Mesendoderm (in vitro differentiated cells): ENCODE measurements at regions not wholly inside any gene's neighbourhood (a gene's known extent, or its start where the extent isn't known, plus 50 kb on each side); places are given as distances from the start of the nearest gene placed in this dataset.

Experiments used
- DNase-seq: peaks from one replicate; pipeline ENCODE4 v3.0.0; 2013
- H2AK5ac ChIP-seq: 2 replicates; pipeline ENCODE4 v1.6.1; 2013; ENCODE audit warnings: low read length, inconsistent platforms
- H2BK120ac ChIP-seq: 2 replicates; pipeline ENCODE4 v1.6.1; 2013; ENCODE audit warnings: low read depth, mild to moderate bottlenecking, low read length, moderate library complexity, mixed read lengths
- H2BK15ac ChIP-seq: replicated peaks from 2 replicates; pipeline ENCODE4 v1.6.1; 2013; ENCODE audit warnings: low read depth, mild to moderate bottlenecking, moderate library complexity
- H2BK5ac ChIP-seq: 2 replicates; pipeline ENCODE4 v1.6.1; 2013; ENCODE audit warnings: low read length, inconsistent platforms
- H3K18ac ChIP-seq: 2 replicates; pipeline ENCODE4 v1.6.1; 2013; ENCODE audit warnings: mild to moderate bottlenecking, low read length, mixed read lengths
- H3K23ac ChIP-seq: one replicate; pipeline ENCODE4 v1.6.1; 2013; ENCODE audit warnings: low read length
- H3K27ac ChIP-seq: 2 replicates; pipeline ENCODE4 v1.5.1; 2013; ENCODE audit warnings: low read depth, mild to moderate bottlenecking, inconsistent platforms, low read length, moderate library complexity
- H3K27me3 ChIP-seq: 2 replicates; pipeline ENCODE4 v1.6.1; 2013; ENCODE audit warnings: low read length, control low read depth, mild to moderate bottlenecking, inconsistent platforms; ENCODE audit not compliant: insufficient read depth, poor library complexity
- H3K36me3 ChIP-seq: 2 replicates; pipeline ENCODE4 v1.6.1; 2013; ENCODE audit warnings: low read length, inconsistent platforms; ENCODE audit not compliant: control insufficient read depth, insufficient read depth
- H3K4ac ChIP-seq: one replicate; pipeline ENCODE4 v1.6.1; 2013; ENCODE audit warnings: low read depth, mild to moderate bottlenecking, low read length, moderate library complexity
- H3K4me1 ChIP-seq: 2 replicates; pipeline ENCODE4 v1.6.1; 2013; ENCODE audit warnings: low read depth, low read length, inconsistent platforms; ENCODE audit not compliant: control insufficient read depth
- H3K4me2 ChIP-seq: 2 replicates; pipeline ENCODE4 v1.6.1; 2013; ENCODE audit warnings: low read length
- H3K4me3 ChIP-seq: 2 replicates; pipeline ENCODE4 v1.5.1; 2013; ENCODE audit warnings: mild to moderate bottlenecking, low read length
- H3K56ac ChIP-seq: one replicate; pipeline ENCODE4 v1.6.1; 2013; ENCODE audit warnings: low read length
- H3K79me1 ChIP-seq: 2 replicates; pipeline ENCODE4 v1.6.1; 2013; ENCODE audit warnings: low read length, inconsistent platforms
- H3K79me2 ChIP-seq: 2 replicates; pipeline ENCODE4 v1.6.1; 2013; ENCODE audit warnings: mild to moderate bottlenecking, low read length; ENCODE audit not compliant: control insufficient read depth, insufficient read depth
- H3K9ac ChIP-seq: 2 replicates; pipeline ENCODE4 v1.6.1; 2013; ENCODE audit warnings: low read length, inconsistent platforms
- H4K5ac ChIP-seq: one replicate; pipeline ENCODE4 v1.6.1; 2013; ENCODE audit warnings: low read length
- H4K8ac ChIP-seq: one replicate; pipeline ENCODE4 v1.6.1; 2013; ENCODE audit warnings: low read depth, mild to moderate bottlenecking, control low read depth, low read length, moderate library complexity
- WGBS: extraction: QIAGEN DNeasy Blood & Tissue Kit; methylation state at CpG from one replicate; pipeline ENCODE4 v1.1.7; 2013; ENCODE audit warnings: low lambda C conversion rate, missing lambda C conversion rate; ENCODE audit not compliant: insufficient coverage; ENCODE audit errors: extremely low coverage; 5-methylcytosine and 5-hydroxymethylcytosine counted together

DNA sequence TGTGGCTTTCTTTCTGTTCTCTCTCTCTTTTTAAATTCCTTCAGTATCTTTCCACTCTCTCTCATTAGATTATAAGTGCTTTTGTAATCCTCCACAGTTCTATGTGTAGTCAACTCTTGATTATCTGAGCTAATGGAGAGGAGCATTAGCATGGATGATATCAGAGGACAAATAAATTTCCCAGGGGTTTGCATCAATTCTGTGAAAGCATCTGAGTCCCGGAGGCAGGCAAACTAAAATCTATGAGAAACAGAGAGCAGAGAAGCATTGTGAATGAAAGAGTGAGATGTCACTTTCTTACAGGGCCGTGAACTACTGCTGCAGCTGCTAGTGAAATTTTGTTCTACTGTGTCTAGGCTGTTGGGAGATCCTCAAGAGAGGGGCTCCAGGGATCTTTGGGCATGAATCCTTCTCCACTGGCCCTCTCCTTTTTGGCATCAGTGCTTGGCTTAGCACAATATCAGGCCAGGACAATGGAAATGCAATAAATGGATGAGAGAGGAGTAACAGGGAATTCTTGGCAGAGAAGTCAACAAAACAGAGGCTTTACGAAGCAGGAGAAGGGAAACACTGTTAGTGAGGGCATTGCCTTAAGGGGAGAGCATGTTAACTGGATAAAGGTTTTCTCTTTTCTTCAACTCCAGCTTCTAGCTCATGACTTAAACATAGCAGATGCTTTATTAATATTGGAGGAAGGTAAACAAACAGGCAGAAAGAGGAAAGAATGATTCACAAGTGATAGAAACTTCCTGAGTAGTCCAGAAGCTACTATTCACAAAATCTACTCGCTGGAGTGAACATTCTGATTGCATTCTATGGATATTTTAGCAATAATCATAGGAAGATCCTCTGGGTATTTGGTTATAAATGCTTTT is 847.0 kb upstream of the MAP3K7 start:
- no peak overlapping the region for H4K5ac ChIP-seq
- no peak overlapping the region for H2BK15ac ChIP-seq
- no peaks in the 10 kb centered on the region for H3K27me3 ChIP-seq
- DNase-seq: no peak
- no peak overlapping the region for H3K4ac ChIP-seq
- H3K36me3 ChIP-seq: no peaks in the 10 kb centered on the region
- H2BK5ac ChIP-seq: no peak overlapping the region
- no peak overlapping the region for H3K27ac ChIP-seq
- no peak overlapping the region for H2BK120ac ChIP-seq
- no peak overlapping the region for H4K8ac ChIP-seq
- no peak overlapping the region for H3K56ac ChIP-seq
- no peaks in the 10 kb centered on the region for H3K79me1 ChIP-seq
- H3K4me1 ChIP-seq: no peaks in the 10 kb centered on the region
- H3K9ac ChIP-seq: no peak overlapping the region
- no peak overlapping the region for H3K23ac ChIP-seq
- H3K18ac ChIP-seq: no peak overlapping the region
- H2AK5ac ChIP-seq: no peak overlapping the region
- no peaks in the 10 kb centered on the region for H3K79me2 ChIP-seq
- no peak overlapping the region for H3K4me3 ChIP-seq
- H3K4me2 ChIP-seq: no peak overlapping the region
- WGBS: no CpG with 5 or more reads among the region's 4 CpGs

DNA sequence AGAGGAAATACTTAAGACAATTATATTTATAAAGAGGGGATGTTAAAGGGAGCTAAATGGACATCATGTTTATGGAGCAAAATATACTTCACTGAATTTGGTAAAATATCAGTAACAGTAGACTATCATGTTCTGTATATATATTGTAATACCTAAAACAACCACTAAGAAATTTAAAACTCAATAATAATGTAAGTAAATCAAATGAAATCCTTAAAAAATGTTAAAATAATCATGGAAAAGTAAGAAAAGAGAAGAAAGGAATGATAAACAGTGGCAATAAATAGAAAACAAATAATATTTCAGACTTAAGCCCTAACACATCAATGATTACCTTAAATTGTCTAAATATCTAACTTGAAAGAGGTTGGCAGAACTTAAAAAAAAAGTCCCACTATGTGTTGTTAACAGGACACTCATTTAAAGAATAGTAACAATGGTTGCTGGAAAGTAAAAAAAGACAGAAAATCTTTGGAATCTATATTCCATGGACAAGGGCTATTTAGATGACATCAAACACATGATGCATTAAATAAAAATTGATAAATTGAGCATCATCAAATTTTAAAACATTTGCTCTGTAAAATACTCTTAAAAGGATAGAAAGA is 842.2 kb upstream of the MAP3K7 start:
- H3K18ac ChIP-seq: no peak overlapping the region
- no peaks in the 10 kb centered on the region for H3K36me3 ChIP-seq
- no peak overlapping the region for H4K5ac ChIP-seq
- no peak for DNase-seq
- no peak overlapping the region for H3K4me2 ChIP-seq
- no peaks in the 10 kb centered on the region for H3K27me3 ChIP-seq
- no peak overlapping the region for H3K9ac ChIP-seq
- H2BK120ac ChIP-seq: no peak overlapping the region
- no peak overlapping the region for H2AK5ac ChIP-seq
- no peaks in the 10 kb centered on the region for H3K79me1 ChIP-seq
- H3K23ac ChIP-seq: no peak overlapping the region
- H3K27ac ChIP-seq: no peak overlapping the region
- no peak overlapping the region for H4K8ac ChIP-seq
- H3K4me3 ChIP-seq: no peak overlapping the region
- H3K4me1 ChIP-seq: no peaks in the 10 kb centered on the region
- no peak overlapping the region for H2BK5ac ChIP-seq
- no peak overlapping the region for H3K56ac ChIP-seq
- H2BK15ac ChIP-seq: no peak overlapping the region
- H3K4ac ChIP-seq: no peak overlapping the region
- H3K79me2 ChIP-seq: no peaks in the 10 kb centered on the region

DNA sequence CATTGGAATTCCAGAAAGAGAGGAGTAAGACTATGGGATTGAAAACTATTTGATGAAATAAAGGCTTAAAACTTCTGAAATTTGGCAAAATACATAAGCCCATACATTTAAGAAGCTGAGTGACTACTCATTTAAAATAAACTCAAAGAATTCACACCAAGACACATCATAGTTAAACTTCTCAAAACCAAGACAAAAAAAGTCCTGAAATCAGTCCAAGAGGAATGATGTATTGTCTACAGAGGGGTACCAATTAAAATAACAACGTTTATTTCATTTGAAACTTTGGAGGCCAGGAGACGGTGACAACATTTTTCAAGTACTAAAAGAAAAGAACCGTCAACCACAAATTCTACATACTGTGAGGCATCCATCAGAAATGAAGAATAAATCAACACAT is 841.4 kb upstream of the MAP3K7 start:
- Histone ChIP-seq H4K8ac (no peak overlapping the region), H3K36me3 (no peaks in the 10 kb centered on the region), H2BK15ac (no peak overlapping the region), H3K56ac (no peak overlapping the region), H2BK120ac (no peak overlapping the region), H4K5ac (no peak overlapping the region), H3K23ac (no peak overlapping the region), H3K27me3 (no peaks in the 10 kb centered on the region), H3K79me2 (no peaks in the 10 kb centered on the region), H3K9ac (no peak overlapping the region), H3K27ac (no peak overlapping the region), H3K4me3 (no peak overlapping the region), H3K4ac (no peak overlapping the region), H2BK5ac (no peak overlapping the region), H3K4me1 (no peaks in the 10 kb centered on the region), H2AK5ac (no peak overlapping the region), H3K4me2 (no peak overlapping the region), H3K18ac (no peak overlapping the region), H3K79me1 (no peaks in the 10 kb centered on the region)
- WGBS: no CpG with 5 or more reads among the region's 3 CpGs
- no peak for DNase-seq

DNA sequence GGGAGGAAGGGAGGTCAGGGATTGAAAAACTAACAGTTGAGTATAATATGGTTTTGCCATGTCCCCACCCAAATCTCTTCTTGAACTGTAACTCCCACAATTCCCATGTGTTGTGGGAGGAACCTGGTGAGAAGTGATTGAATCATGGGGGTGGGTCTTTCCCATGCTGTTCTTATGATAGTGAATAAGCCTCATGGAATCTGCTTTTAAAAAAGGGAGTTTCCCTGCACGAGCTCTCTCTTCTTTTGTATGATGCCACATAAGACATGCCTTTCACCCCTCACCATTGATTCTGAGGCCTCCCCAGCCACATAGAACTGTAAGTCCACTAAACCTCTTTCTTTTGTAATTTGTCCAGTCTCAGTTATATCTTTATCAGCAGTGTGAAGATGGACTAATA is 833.4 kb upstream of the MAP3K7 start:
- Histone ChIP-seq H3K79me1 (no peaks in the 10 kb centered on the region), H2BK120ac (no peak overlapping the region), H3K4ac (no peak overlapping the region), H3K23ac (no peak overlapping the region), H3K79me2 (no peaks in the 10 kb centered on the region), H2BK5ac (no peak overlapping the region), H3K36me3 (no peaks in the 10 kb centered on the region), H3K18ac (no peak overlapping the region), H2BK15ac (no peak overlapping the region), H3K4me3 (no peak overlapping the region), H3K4me1 (no peaks in the 10 kb centered on the region), H4K5ac (no peak overlapping the region), H3K56ac (no peak overlapping the region), H2AK5ac (no peak overlapping the region), H3K4me2 (no peak overlapping the region), H3K9ac (no peak overlapping the region), H4K8ac (no peak overlapping the region), H3K27ac (no peak overlapping the region), H3K27me3 (no peaks in the 10 kb centered on the region)
- no CpG with 5 or more reads among the region's 1 CpG for WGBS
- DNase-seq: no peak

DNA sequence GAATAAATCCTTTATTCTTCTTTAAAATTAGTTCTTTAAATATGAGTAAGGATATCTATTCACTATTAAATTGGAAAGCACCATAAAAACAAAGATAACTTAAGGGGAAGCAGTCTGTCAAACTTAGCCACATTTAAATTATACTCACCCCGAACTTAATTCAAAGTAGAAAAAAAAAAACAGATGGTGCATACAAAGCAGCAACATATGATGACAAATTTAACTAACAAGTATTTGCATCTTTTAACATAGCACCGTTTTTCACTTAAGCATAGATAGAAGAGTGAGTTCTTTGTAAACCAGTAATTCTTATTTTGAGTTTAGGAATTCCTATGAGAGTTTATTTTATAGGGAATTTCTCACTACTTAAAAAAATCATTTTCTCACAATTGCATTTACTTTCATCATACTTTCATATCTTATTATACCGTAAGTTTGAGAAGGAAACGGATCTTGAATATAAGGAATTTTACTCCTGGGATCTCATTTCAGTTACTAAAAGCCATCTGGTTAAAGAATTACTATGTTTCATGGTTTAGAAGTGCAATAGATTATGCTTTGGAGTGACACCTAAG is 828.2 kb upstream of the MAP3K7 start:
- Histone ChIP-seq H3K79me2 (no peaks in the 10 kb centered on the region), H3K4me1 (no peaks in the 10 kb centered on the region), H3K4me3 (no peak overlapping the region), H4K5ac (no peak overlapping the region), H3K18ac (no peak overlapping the region), H4K8ac (no peak overlapping the region), H3K56ac (no peak overlapping the region), H3K4me2 (no peak overlapping the region), H3K4ac (no peak overlapping the region), H3K23ac (no peak overlapping the region), H2BK120ac (no peak overlapping the region), H2AK5ac (no peak overlapping the region), H2BK15ac (no peak overlapping the region), H3K36me3 (no peaks in the 10 kb centered on the region), H3K27me3 (no peaks in the 10 kb centered on the region), H3K9ac (no peak overlapping the region), H3K27ac (no peak overlapping the region), H3K79me1 (no peaks in the 10 kb centered on the region), H2BK5ac (no peak overlapping the region)
- no peak for DNase-seq
- WGBS: no CpG with 5 or more reads among the region's 4 CpGs
